PC-9 (cell line): ENCODE measurements at regions not wholly inside any gene's neighbourhood (a gene's known extent, or its start where the extent isn't known, plus 50 kb on each side); places are given as distances from the start of the nearest gene placed in this dataset.

Experiments used
- EZH2 ChIP-seq: fragments of 200-600 bp; sonication (generic); IDR thresholded peaks from 2 replicates; pipeline ENCODE4 v1.8.0; 2017; ENCODE audit warnings: antibody characterized with exemption, low read depth
- TF ChIP-seq, protein P1 (sequence below): fragments of 200-600 bp; sonication (generic); conservative IDR thresholded peaks from 2 replicates; pipeline ENCODE4 v1.6.1; 2017; ENCODE audit warnings: mixed run types, antibody characterized with exemption, mild to moderate bottlenecking, moderate library complexity

DNA sequence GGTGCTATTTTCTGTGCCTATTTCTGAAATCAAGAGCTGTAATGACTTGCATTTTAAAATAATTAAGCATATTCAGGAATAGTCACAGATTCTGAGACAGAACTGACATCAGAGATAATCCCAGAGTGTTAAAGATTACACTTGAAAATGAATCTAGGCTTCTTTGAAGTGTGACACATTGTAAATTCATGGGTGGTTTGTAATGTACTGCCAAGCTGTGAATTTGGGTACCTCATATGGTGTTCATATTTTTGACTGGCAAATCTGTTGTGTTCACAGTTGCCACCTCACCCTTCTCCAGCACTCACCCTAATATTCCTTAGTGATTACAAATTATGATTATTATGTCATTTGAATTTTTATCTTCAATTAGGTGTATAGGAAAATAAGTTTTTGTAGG lies 78.5 kb upstream of the CSRP2 start:
- TF ChIP-seq, protein P1, sequence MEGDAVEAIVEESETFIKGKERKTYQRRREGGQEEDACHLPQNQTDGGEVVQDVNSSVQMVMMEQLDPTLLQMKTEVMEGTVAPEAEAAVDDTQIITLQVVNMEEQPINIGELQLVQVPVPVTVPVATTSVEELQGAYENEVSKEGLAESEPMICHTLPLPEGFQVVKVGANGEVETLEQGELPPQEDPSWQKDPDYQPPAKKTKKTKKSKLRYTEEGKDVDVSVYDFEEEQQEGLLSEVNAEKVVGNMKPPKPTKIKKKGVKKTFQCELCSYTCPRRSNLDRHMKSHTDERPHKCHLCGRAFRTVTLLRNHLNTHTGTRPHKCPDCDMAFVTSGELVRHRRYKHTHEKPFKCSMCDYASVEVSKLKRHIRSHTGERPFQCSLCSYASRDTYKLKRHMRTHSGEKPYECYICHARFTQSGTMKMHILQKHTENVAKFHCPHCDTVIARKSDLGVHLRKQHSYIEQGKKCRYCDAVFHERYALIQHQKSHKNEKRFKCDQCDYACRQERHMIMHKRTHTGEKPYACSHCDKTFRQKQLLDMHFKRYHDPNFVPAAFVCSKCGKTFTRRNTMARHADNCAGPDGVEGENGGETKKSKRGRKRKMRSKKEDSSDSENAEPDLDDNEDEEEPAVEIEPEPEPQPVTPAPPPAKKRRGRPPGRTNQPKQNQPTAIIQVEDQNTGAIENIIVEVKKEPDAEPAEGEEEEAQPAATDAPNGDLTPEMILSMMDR: no peak
- TF ChIP-seq EZH2: no peak
